GM13976 (cell line): ENCODE measurements at regions not wholly inside any gene's neighbourhood (a gene's known extent, or its start where the extent isn't known, plus 50 kb on each side); places are given as distances from the start of the nearest gene placed in this dataset.

Source experiments
- DNase-seq: peaks from one replicate; pipeline ENCODE4 v3.0.0; 2012; ENCODE audit warnings: low spot score
- in situ Hi-C: fragments of 300-500 bp; cut with MboI; formaldehyde crosslinking; loops from one replicate; pipeline ENCODE4 v1.12.0; 2022; ENCODE audit warnings: low sequenced_read_pairs, mixed read lengths, inconsistent platforms; ENCODE audit not compliant: unreplicated experiment
- TF ChIP-seq, protein P1 (sequence below): IDR thresholded peaks from 2 replicates; pipeline ENCODE4 v1.5.1; 2012; ENCODE audit warnings: borderline replicate concordance, mild to moderate bottlenecking; ENCODE audit not compliant: insufficient read depth; ENCODE audit errors: extremely low read depth, missing control alignments, control extremely low read depth

DNA sequence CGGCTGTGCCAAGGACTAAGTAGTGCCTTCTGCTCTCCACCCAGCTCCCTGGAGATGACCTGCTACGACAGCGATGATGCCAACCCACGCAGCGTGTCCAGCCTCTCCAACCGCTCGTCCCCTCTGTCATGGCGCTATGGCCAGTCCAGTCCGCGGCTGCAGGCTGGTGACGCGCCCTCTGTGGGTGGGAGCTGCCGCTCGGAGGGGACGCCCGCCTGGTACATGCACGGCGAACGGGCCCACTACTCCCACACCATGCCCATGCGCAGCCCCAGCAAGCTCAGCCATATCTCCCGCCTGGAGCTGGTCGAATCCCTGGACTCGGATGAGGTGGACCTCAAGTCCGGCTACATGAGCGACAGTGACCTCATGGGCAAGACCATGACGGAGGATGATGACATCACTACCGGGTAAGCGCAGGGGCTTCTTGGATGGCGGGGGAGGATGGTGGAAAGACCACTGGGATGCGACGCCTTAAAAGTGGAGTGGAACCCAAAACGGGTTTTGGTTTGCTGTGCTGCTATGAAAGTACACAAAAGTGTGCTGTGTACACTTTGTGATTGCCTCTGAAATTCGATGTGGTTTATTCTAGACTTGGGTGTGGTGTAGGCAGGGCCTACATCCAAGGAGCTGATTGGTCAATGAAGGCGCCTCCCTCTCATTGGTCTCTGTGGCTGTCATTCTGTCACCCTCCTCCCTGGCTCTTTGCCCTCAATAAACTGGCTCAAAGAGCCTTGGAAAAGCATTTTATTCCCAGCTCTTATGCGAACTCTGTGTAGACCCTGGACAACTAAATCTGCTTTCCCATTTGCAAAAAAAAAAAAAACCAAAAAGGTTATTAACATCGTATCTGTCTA is 110.4 kb upstream of the IPO9 start:
- in situ Hi-C loops, result loop anchor here (10.0 kb wide), 1 partner anchor 66 kb away; no protein-coding TSS in a partner anchor
- DNase-seq, result no peak
- TF ChIP-seq, protein P1, sequence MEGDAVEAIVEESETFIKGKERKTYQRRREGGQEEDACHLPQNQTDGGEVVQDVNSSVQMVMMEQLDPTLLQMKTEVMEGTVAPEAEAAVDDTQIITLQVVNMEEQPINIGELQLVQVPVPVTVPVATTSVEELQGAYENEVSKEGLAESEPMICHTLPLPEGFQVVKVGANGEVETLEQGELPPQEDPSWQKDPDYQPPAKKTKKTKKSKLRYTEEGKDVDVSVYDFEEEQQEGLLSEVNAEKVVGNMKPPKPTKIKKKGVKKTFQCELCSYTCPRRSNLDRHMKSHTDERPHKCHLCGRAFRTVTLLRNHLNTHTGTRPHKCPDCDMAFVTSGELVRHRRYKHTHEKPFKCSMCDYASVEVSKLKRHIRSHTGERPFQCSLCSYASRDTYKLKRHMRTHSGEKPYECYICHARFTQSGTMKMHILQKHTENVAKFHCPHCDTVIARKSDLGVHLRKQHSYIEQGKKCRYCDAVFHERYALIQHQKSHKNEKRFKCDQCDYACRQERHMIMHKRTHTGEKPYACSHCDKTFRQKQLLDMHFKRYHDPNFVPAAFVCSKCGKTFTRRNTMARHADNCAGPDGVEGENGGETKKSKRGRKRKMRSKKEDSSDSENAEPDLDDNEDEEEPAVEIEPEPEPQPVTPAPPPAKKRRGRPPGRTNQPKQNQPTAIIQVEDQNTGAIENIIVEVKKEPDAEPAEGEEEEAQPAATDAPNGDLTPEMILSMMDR, result no peak

DNA sequence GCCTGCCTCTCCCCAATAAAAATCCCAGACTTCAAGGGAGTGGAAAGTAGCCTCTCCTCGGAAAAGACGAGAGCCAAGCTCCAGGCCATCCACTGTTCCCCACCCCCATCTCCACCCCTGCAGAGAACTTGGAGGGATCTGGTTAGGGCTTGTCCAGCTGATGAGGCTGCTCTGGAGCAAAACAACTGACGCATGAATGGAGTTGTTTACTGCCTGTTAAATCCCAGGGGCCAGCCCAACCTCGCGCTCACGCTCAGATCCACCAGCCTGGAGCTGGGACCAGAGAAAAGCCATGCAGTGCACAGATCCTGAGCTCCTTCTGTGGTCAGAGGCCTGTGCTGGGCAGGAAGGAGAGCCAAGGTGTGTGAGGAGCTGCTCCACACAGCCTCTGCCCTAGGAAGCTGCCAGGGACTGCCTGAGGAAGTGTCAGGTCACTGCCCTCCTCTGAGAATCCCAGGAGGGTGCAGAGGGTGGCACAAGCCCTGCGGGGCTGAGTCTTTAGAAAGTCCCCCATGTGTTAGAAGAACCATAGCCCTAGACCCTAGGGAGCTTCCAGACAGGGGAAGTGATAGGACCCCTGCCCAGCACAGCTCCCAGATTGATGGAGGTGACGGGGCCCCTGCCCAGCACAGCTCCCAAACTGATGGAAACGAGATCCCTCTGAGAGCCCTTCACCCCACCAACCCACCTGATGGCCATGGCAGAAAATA is 109.0 kb upstream of the IPO9 start:
- in situ Hi-C loops, result loop anchor here (10.0 kb wide), 1 partner anchor 65 kb away; no protein-coding TSS in a partner anchor
- no peak for DNase-seq
- TF ChIP-seq, protein P1, result no peak

DNA sequence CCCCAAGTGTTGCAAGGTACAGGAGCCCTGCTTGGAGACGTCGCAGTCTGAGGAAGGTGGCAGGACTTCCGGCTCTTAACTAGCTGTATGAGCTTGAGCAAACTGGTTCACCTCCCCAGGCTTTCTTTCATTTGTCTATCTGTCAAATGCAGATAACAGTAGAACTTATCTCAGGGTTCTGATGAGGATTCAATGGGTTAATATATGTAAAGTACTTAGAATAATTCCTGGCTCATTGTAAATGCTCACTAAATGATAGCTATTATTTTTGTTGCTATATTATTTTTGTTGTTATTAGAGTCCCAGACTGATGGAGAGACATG is 108.5 kb upstream of the IPO9 start:
- in situ Hi-C loops, result no loop called here
- TF ChIP-seq, protein P1, result no peak
- no peak for DNase-seq

DNA sequence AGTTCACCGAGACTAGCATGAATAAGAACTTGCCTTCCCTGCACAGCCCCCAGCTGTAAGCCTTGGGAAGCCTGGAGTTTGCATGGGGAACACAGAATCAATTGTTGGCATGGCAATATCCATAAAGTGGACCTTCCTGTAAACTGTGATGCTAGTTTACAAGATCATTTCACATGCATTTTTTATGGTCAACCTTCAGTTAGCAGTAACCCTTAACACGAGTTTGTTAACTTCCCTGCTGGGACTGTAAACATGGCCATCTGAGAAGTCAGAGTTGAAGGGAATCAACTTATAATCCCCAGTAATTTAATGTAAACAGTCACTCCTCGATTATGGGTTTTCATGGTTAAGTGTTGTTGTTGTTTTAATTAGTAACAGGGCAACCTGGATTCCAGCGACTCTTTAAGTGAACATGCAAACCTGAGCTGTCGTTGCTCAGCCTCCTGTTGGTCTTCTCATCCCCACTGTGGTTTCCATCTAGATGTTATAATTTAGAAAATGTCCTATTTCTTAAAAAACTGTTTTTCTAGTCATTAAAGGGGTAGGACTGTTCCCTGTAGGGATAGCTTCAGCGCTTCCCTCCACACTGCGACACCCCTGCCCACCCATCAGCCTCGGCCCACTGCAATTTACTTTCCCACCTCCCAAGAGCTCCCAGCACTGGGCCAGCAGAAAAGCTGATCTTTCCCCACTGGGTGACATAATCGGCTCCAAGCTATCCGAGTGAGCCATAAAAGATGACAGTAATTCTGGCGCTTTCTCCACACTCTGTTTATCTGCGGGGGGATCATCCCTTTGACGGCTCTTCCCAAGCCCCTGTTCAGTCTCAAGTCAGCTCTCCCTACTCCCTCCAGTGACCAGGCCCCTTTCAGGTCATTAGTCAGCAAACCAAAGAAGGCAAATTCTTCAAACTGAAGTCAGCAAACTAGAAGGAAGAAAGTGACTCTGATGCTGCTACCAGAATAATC is 107.6 kb upstream of the IPO9 start:
- TF ChIP-seq, protein P1, result no peak
- in situ Hi-C loops, result no loop called here
- no peak for DNase-seq

DNA sequence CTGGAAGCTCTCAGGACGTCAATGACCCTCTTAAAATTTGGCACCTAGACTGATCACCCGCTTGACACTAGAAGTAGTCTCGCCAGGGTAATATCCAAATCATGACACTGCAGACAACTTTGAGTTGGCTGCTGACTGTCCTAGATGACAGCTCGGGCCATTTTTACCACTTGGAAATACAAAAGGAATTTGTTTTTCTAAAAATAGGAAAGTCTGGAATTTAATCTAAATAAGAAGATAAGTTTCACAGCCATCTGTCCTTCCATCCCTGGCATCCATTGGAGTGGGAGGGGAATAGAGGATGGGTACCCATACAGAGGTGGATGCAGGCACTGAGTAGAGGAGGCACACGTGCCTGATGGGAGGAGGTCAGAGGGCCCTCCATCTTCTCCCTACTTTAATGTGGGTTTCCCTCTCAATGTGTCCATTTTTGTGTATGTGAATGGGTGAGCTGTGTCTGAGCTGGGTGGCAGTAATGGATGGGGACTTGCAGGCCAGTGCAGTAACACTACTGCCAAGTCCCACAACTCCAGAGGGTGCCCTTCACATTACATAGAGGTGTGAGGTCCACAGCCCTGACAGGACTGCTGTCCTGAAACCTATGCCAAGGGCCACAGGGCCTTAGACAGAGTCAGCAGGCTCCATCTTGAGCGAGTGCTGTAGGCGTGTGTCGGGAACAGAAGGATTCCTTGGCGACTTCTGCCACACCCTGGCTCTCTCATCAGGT is 104.8 kb upstream of the IPO9 start:
- no peak for DNase-seq
- TF ChIP-seq, protein P1, result no peak
- in situ Hi-C loops, result no loop called here
